Endodermal cell (in vitro differentiated cells): ENCODE measurements at regions not wholly inside any gene's neighbourhood (a gene's known extent, or its start where the extent isn't known, plus 50 kb on each side); places are given as distances from the start of the nearest gene placed in this dataset.

ENCODE experiments used
- DNase-seq: peaks from one replicate; pipeline ENCODE4 v3.0.0-alpha.2; 2017
- H3K27ac ChIP-seq: 2 replicates; pipeline ENCODE4 v1.5.1; 2013; ENCODE audit warnings: mild to moderate bottlenecking, low read depth, low read length, moderate library complexity
- H3K27me3 ChIP-seq: 2 replicates; pipeline ENCODE4 v1.6.1; 2013; ENCODE audit warnings: mild to moderate bottlenecking, low read length, moderate library complexity; ENCODE audit not compliant: insufficient read depth, control insufficient read depth, poor library complexity, severe bottlenecking
- H3K36me3 ChIP-seq: 2 replicates; pipeline ENCODE4 v1.7.0; 2013; ENCODE audit warnings: mild to moderate bottlenecking, low read length, moderate library complexity; ENCODE audit not compliant: control insufficient read depth, insufficient read depth
- H3K4me1 ChIP-seq: one replicate; pipeline ENCODE4 v1.7.0; 2013; ENCODE audit warnings: low read length; ENCODE audit not compliant: control insufficient read depth, insufficient read depth
- H3K4me3 ChIP-seq: 2 replicates; pipeline ENCODE4 v1.5.1; 2013; ENCODE audit warnings: mild to moderate bottlenecking, low read length, moderate library complexity
- H3K9ac ChIP-seq: 2 replicates; pipeline ENCODE4 v1.6.1; 2013; ENCODE audit warnings: mild to moderate bottlenecking, low read length, moderate library complexity; ENCODE audit not compliant: poor library complexity, severe bottlenecking; ENCODE audit errors: extremely low read depth
- H3K9me3 ChIP-seq: 2 replicates; pipeline ENCODE4 v1.6.1; 2013; ENCODE audit warnings: mild to moderate bottlenecking, low read length, moderate library complexity; ENCODE audit not compliant: control insufficient read depth
- H3K27ac Mint-ChIP-seq: 2 replicates; pipeline ENCODE4 v1.8.0; 2020; ENCODE audit warnings: mixed read lengths
- H3K27me3 Mint-ChIP-seq: 2 replicates; pipeline ENCODE4 v1.8.0; 2021; ENCODE audit warnings: mild to moderate bottlenecking, mixed read lengths; ENCODE audit not compliant: insufficient read depth
- H3K36me3 Mint-ChIP-seq: 2 replicates; pipeline ENCODE4 v1.8.0; 2020; ENCODE audit warnings: low read depth, mixed read lengths
- H3K4me1 Mint-ChIP-seq: 2 replicates; pipeline ENCODE4 v1.8.0; 2020; ENCODE audit warnings: mixed read lengths
- H3K4me3 Mint-ChIP-seq: 2 replicates; pipeline ENCODE4 v1.8.0; 2020; ENCODE audit warnings: mild to moderate bottlenecking, moderate library complexity, mixed read lengths
- H3K9me3 Mint-ChIP-seq: 2 replicates; pipeline ENCODE4 v1.8.0; 2020; ENCODE audit warnings: mild to moderate bottlenecking, mixed read lengths
- WGBS, 2 experiments: methylation state at CpG; one replicate each; pipeline versions ENCODE4 v1.1.5 to v1.1.7; 2013; ENCODE audit warnings: missing lambda C conversion rate in 2 of 2, mixed read lengths in 1 of 2; ENCODE audit not compliant: insufficient coverage in 1 of 2, insufficient read length in 1 of 2; 5-methylcytosine and 5-hydroxymethylcytosine counted together
- TF ChIP-seq, protein P1 (sequence below): fragments of 200-600 bp; sonication (generic); conservative IDR thresholded peaks from 2 replicates; pipeline ENCODE4 v1.5.0; 2021; ENCODE audit warnings: antibody characterized with exemption, mild to moderate bottlenecking

DNA sequence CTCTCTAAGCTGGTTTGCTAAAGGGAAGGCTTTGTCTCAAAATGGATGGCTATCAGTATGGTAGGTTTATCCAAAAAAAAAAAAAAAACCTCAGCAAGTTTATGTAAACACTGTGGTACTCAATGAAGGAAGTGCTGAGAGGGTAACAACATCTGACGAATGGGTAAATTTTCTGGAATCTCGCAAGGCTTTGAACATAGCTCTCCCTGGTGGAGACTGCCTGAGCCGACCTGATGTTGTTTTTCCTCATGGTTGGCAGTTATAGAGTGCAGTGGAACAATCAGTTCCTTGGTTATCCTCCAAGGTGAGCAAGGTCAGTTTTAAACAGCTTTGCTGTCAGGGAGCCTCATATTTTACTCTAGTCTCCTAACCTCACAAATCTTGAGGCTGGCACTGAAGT, 94.6 kb downstream of the ZPLD1 start:
- Histone ChIP-seq H3K9ac (no peak overlapping the region), H3K27me3 (no peaks in the 10 kb centered on the region), H3K9me3 (no peaks in the 10 kb centered on the region), H3K4me1 (peaks cover 7% of the 10 kb centered on the region), H3K27ac (no peak overlapping the region), H3K4me3 (no peak overlapping the region), H3K36me3 (no peaks in the 10 kb centered on the region)
- H3K27ac Mint-ChIP-seq: no peak overlapping the region
- no peak overlapping the region for H3K4me3 Mint-ChIP-seq
- TF ChIP-seq, protein P1, sequence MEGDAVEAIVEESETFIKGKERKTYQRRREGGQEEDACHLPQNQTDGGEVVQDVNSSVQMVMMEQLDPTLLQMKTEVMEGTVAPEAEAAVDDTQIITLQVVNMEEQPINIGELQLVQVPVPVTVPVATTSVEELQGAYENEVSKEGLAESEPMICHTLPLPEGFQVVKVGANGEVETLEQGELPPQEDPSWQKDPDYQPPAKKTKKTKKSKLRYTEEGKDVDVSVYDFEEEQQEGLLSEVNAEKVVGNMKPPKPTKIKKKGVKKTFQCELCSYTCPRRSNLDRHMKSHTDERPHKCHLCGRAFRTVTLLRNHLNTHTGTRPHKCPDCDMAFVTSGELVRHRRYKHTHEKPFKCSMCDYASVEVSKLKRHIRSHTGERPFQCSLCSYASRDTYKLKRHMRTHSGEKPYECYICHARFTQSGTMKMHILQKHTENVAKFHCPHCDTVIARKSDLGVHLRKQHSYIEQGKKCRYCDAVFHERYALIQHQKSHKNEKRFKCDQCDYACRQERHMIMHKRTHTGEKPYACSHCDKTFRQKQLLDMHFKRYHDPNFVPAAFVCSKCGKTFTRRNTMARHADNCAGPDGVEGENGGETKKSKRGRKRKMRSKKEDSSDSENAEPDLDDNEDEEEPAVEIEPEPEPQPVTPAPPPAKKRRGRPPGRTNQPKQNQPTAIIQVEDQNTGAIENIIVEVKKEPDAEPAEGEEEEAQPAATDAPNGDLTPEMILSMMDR: peak; percentile 81
- H3K4me1 Mint-ChIP-seq: peaks cover 5% of the 10 kb centered on the region
- H3K9me3 Mint-ChIP-seq: no peaks in the 10 kb centered on the region
- H3K36me3 Mint-ChIP-seq: no peaks in the 10 kb centered on the region
- no peaks in the 10 kb centered on the region for H3K27me3 Mint-ChIP-seq
- DNase-seq: peak; percentile 78
- 38 to 59% methylated on average over 2 to 3 of the region's 3 CpGs for WGBS, 2 experiments

DNA sequence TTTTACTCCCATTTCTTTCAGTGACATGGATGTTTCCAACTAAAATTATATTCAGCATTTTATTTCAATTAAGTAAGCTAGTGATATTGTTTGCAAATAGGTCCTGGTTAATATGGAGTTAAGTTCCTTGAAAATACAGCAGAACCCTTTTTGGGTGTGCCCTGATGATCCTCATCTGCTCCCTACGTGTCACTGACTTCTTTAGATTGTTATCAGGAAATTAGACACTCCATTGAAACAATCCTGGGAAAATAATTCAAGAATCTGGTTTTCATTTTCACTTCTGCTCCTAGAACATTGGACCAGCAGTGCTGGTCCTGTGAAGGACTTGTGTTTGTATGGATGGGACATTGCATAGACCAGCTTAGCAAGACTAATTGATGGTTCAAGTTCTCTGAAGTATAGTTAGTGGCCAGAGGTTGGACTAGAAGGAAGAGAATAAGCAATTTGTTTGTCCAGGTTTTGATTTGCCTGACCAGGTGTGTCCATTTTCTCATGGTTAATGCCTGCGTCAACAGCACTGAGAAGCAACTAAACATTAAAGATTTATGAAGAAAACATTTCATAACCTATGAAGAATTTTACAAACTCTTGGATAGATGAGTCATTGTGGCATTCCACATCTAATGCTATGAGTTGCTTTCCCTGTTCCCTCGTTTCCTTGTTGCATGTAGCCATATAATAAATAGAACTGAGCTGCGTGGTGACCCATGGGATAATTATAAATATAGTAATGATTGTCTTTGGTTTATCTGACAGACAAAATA, 95.8 kb downstream of the ZPLD1 start:
- Histone ChIP-seq H3K36me3 (no peaks in the 10 kb centered on the region), H3K27me3 (no peaks in the 10 kb centered on the region), H3K4me1 (peaks cover 7% of the 10 kb centered on the region), H3K27ac (no peak overlapping the region), H3K9ac (no peak overlapping the region), H3K9me3 (no peaks in the 10 kb centered on the region), H3K4me3 (no peak overlapping the region)
- 93 to 95% methylated on average over 3 to 4 of the region's 4 CpGs for WGBS, 2 experiments
- Mint-ChIP-seq H3K4me3 (no peak overlapping the region), H3K9me3 (no peaks in the 10 kb centered on the region), H3K27ac (no peak overlapping the region), H3K27me3 (no peaks in the 10 kb centered on the region), H3K36me3 (no peaks in the 10 kb centered on the region), H3K4me1 (peaks cover 5% of the 10 kb centered on the region)
- TF ChIP-seq, protein P1: no peak
- no peak for DNase-seq

DNA sequence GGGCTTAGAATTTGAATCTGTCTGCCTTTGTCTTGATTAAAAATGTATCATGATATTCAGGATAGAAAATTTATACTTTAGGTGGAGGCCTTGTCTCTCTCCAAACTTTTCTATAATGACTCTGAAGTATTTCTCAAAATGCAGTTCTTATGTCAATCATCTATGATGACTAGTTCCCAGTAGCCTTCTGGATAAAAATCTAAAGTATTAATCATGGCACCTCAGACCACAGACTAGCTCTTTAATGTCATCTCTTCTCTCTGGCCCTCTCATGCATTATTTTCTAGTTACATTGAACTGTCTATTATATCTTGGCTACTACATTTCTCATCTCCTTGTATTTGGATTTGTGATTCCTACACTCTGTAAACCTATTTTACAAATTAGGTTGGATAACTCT, 96.9 kb downstream of the ZPLD1 start:
- H3K4me1 ChIP-seq: peaks cover 7% of the 10 kb centered on the region
- H3K27ac Mint-ChIP-seq: no peak overlapping the region
- no peaks in the 10 kb centered on the region for H3K27me3 ChIP-seq
- no peaks in the 10 kb centered on the region for H3K27me3 Mint-ChIP-seq
- DNase-seq: no peak
- no peaks in the 10 kb centered on the region for H3K36me3 ChIP-seq
- no peak overlapping the region for H3K27ac ChIP-seq
- no peaks in the 10 kb centered on the region for H3K36me3 Mint-ChIP-seq
- H3K9ac ChIP-seq: no peak overlapping the region
- H3K9me3 Mint-ChIP-seq: no peaks in the 10 kb centered on the region
- TF ChIP-seq, protein P1: no peak
- peaks cover 5% of the 10 kb centered on the region for H3K4me1 Mint-ChIP-seq
- H3K4me3 Mint-ChIP-seq: no peak overlapping the region
- H3K9me3 ChIP-seq: no peaks in the 10 kb centered on the region
- H3K4me3 ChIP-seq: no peak overlapping the region
